Stimulated activated CD4-positive, alpha-beta T cell treated with anti-CD3 and anti-CD28 coated beads, Interleukin-1b, Interleukin-23, amount 100 ng/mL, for 48 hours (primary cell): ENCODE measurements at regions not wholly inside any gene's neighbourhood (a gene's known extent, or its start where the extent isn't known, plus 50 kb on each side); places are given as distances from the start of the nearest gene placed in this dataset.

Experiments
- DNase-seq: peaks from one replicate; pipeline ENCODE4 v3.0.0-alpha.2; 2020

- no peak for DNase-seq
These were observed 2061.7 kb upstream of the AGA start for GRCh38 chr4:179503976-179504375.

GRCh38 chr4:179509489-179509888 is 2067.3 kb upstream of the AGA start:
- no peak for DNase-seq

DNA sequence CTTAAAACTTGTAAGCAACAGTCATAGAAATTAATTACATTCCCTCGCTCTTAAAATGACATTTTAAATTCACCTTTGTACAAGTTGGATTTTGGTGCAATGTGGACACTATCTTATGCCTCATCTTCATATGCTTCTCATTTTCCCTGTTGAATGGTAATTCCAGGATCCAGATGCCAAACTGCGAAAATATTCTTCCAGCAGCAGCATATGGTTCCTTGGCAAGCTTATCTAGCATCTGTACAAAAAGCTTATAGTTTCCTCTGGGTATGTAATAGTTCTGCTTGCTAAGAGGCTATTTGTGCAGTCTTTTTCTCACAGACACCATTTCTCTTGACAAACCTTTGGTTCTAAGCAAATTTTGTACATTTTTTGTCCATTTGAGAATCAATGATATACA is 2079.7 kb upstream of the AGA start:
- no peak for DNase-seq

DNA sequence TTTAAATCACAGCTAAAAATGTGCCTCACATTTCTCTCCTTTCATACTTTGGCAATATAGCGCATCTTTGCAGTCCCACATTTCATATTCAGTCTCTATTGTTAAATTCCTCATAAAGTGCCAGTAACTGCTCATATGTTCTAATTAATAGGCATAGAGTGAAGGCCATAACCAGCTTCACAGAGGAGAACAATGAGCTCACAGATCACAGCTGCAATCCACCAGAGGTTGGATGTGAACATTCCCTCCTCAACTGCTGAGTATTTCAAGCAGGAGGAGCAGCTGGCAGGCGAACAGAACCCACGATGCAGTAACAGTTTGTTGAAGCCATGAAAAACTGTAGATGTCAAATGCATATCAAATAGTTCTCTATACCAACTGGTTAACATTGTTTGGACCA is 2088.7 kb upstream of the AGA start:
- DNase-seq, result no peak

- no peak for DNase-seq
These were observed 2094.5 kb upstream of the AGA start for GRCh38 chr4:179536694-179537093.

DNA sequence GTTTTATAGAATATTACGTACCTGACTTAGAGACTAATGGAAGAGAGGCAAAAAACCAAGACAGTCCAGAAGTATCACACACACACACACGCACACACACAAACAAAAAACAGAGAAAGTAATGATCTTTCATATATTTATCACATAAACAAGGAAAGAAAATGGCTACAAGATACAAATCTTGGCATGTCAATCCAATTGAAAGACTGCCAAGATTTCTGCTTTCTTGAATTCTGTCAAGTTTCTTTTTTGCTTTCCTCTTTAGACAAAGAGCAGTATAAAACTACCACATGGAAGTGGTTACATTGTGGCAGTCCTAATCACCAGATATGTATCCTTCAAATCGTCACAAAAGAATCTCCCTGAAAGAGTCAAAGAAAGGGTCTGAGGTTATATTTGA is 2097.4 kb upstream of the AGA start:
- no peak for DNase-seq

DNA sequence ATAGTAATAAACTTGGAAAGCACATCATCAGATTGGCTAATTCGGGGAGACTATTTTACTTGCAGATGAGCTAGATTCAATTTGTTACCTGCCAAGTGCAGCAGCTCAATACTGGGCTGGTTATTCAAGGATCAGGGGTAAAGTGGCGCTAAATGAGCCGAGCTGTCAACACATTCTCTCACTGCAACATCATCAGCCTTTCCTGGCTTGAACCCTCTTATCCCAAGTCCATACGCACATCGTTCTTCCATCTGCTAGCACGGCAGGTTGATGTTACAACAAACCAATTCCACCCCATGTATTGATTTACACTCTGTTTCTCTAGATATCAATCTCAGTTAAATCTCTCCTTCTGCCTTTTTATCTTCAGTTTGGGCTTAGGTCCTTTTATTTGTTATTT is 2101.5 kb upstream of the AGA start:
- DNase-seq, result no peak

GRCh38 chr4:179544496-179544895 is 2102.3 kb upstream of the AGA start:
- DNase-seq, result no peak

GRCh38 chr4:179552131-179552530 is 2109.9 kb upstream of the AGA start:
- DNase-seq, result no peak

DNA sequence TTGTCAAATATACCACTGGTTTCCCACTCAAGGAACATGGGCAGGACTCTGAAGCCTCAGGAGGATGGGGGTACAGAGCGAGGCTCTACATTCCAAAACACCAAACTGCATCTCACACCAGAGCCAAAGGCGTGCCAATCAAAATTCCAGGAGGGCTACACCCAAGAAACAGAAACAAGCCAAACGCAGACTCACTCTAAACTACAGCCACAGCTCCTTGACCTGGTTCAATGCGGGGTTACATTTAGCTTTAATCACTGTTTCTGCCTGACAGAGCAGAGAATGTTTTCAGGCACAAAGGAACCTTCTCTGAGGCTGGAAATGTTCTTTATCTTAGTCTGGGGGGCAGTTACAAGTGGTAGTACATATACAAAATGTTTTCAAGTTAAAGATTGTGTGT is 2121.5 kb upstream of the AGA start:
- no peak for DNase-seq

GRCh38 chr4:179569549-179569948 is 2127.3 kb upstream of the AGA start:
- no peak for DNase-seq

GRCh38 chr4:179582164-179582905 is 2140.1 kb upstream of the AGA start:
- DNase-seq, result no peak

GRCh38 chr4:179583221-179583620 is 2141.0 kb upstream of the AGA start:
- no peak for DNase-seq

DNA sequence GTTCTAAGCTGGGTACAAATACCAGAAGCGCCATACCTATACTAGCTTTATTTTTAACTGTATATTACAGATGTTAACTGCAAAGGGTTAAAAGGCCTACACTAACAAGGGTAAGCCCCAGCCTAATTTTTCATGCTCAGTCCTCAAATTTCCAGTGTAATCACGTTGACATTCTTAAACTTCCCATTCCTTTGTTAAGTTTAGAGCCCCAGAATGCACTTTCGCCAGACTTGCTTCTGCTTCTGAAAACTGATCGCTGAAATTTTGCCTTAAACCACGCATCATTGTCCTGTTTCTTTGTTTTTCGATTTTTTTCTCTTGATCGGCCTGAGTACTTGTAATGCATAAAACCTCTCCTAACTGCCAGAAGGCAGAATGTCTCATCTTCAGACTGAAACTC is 2141.9 kb upstream of the AGA start:
- DNase-seq, result no peak

- no peak for DNase-seq
These were observed 2143.5 kb upstream of the AGA start for GRCh38 chr4:179585761-179586160.

GRCh38 chr4:179586460-179586859 is 2144.2 kb upstream of the AGA start:
- no peak for DNase-seq

DNA sequence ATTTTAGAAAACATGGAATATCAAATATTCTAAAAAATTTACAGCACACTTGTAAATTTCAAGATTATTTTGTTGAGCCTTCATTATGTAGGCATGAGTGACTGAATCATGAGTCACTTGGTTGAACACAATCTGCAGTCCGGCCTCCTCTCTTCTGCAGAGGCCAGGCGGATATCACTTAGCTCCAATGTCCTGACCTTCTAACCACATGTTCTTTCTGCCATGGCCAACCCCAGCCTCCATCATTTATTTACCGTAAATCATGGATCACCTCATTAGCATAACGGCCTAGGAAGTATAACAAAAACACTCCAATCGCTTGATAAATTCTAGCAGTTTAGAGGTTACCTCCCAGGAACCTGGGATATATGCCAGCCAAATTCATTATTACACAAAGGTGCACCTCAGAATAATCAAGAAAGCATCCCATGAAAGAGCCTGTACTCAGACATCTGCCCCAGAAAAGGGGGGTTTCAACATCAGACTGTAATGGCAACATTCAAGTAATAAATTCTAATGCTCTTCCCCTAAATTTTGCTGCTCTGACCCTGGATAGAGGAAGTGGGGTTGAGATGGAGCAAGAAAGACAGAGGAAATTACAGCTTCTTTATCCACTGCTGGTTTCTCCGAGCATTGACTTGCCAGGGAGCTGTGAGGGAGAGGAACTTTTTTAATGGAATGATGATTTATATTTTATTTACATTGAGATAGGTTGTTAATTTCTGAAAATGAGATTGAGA is 2153.6 kb upstream of the AGA start:
- DNase-seq, result no peak

DNA sequence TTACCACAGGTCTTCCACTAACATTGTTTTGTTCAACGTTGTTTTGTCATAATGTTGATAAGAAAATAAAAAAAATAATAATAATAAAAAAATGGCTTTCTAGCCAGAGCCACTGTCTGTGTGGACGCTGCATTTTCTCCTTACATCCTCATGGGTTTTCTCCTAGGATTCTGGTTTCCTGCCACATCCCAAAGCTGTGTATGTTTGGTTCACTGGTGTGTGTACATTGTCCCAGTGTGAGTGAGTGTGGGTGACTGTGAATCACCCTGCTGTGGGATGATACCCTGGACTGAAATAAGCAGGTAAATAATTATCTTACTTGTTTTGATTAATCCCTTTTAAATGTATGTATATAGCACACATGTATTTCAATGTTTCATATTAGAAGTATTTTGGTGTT is 2154.4 kb upstream of the AGA start:
- no peak for DNase-seq

GRCh38 chr4:179597301-179597700 is 2155.1 kb upstream of the AGA start:
- no peak for DNase-seq

GRCh38 chr4:179601671-179602070 is 2159.4 kb upstream of the AGA start:
- DNase-seq, result no peak

GRCh38 chr4:179605196-179605595 is 2163.0 kb upstream of the AGA start:
- DNase-seq, result no peak

- no peak for DNase-seq
These were observed 2164.8 kb upstream of the AGA start for GRCh38 chr4:179607003-179607402.

DNA sequence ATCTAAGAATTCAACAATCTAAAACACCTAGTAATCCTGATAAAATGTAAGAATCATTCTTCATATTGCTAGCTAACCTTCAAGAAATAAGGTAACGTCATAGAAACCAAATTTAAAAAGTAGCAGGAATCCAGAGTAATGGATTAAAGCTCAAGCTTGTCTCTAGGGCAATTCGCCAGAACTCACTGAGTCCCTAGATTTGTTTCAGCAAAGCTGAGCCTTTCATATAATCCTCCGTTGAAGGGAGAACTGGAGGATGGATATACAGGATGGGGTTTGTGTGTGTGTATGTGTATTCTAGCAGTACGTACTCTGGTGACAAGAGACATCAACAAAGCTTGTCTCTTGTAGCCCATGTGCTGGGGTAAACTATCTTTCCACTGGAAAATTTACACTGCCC is 2173.5 kb upstream of the AGA start:
- DNase-seq, result no peak

DNA sequence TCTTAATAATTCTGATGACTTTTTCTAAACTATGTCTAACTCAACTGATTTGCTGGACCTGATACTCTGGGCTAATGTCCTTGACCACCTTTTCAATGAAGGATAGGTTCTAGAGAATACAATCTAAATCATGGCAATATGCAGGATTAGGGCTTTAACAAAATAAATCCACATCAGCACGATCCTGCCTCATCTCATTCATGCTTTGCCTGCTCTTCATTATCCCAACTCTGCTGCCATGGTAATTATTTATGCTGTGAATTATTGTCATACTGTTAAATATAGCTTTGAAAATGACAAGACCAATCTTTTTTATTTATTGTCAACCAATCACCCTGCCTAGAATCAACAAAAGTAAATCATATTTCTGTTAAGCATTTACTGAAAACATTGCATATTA is 2176.7 kb upstream of the AGA start:
- DNase-seq, result no peak

- no peak for DNase-seq
These were observed 2182.5 kb upstream of the AGA start for GRCh38 chr4:179624768-179625181.
